ENCODE measurements at regions not wholly inside any gene's neighbourhood (a gene's known extent, or its start where the extent isn't known, plus 50 kb on each side); places are given as distances from the start of the nearest gene placed in this dataset.

DNA sequence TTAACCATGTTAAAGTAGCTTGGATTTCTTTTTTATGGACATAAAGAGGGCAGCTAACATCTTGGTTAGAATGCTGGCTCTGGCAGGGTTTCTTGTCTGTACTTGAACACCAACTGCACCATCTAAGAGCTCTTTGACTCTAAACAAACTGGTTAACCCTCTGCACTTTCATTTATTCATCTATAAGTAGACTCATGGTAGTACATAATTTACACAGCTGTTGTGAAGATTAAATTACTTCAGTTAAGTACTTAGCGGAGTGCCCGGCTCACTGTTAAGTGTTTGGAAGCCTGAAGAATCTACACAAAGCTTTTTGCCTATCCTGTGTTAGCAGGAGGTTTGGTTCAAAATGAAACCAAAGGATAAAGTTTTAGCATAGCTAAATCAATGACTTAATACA, 846.2 kb upstream of the API5 start:
- DNase-seq = no peak
- TF ChIP-seq, protein P1, sequence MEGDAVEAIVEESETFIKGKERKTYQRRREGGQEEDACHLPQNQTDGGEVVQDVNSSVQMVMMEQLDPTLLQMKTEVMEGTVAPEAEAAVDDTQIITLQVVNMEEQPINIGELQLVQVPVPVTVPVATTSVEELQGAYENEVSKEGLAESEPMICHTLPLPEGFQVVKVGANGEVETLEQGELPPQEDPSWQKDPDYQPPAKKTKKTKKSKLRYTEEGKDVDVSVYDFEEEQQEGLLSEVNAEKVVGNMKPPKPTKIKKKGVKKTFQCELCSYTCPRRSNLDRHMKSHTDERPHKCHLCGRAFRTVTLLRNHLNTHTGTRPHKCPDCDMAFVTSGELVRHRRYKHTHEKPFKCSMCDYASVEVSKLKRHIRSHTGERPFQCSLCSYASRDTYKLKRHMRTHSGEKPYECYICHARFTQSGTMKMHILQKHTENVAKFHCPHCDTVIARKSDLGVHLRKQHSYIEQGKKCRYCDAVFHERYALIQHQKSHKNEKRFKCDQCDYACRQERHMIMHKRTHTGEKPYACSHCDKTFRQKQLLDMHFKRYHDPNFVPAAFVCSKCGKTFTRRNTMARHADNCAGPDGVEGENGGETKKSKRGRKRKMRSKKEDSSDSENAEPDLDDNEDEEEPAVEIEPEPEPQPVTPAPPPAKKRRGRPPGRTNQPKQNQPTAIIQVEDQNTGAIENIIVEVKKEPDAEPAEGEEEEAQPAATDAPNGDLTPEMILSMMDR (IDR thresholded peaks at IDR 0.05; ENCODE audit: borderline replicate concordance) = no peak
- Histone ChIP-seq H3K27me3 (ENCODE audit: low read depth) (no peaks in the 10 kb centered on the region), H3K27ac (replicated peaks) (no peak overlapping the region), H3K4me1 (no peaks in the 10 kb centered on the region), H3K36me3 (no peaks in the 10 kb centered on the region), H3K4me3 (no peak overlapping the region), H3K9me3 (replicated peaks) (peaks cover under 1% of the 10 kb centered on the region)
- intact Hi-C loops (cut with micrococcal nuclease) = no loop called here

DNA sequence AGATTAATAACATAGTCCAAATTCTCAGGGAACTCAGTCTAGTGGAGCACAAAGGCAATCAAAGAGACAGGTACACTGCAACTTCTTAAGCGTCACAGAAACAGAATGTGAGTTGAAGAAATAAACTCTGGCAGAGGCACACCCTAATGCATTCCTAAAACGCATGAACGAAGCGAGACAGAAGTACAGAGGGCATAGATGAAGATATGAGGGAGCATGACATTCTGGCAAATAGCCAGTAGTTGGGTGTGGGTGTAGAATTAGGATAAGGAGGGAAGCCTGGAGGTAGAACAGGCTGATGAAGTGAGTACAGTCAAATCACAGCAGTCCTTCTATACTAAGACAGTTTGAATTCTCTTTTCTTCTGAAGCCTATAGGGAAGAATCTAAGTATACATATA, 838.7 kb upstream of the API5 start:
- intact Hi-C loops (cut with micrococcal nuclease) = no loop called here
- Histone ChIP-seq H3K36me3 (no peaks in the 10 kb centered on the region), H3K4me3 (no peak overlapping the region), H3K4me1 (no peaks in the 10 kb centered on the region), H3K27ac (replicated peaks) (no peak overlapping the region), H3K27me3 (ENCODE audit: low read depth) (no peaks in the 10 kb centered on the region), H3K9me3 (replicated peaks) (peaks cover 8% of the 10 kb centered on the region)
- TF ChIP-seq, protein P1 (IDR thresholded peaks at IDR 0.05; ENCODE audit: borderline replicate concordance) = no peak
- DNase-seq = no peak

DNA sequence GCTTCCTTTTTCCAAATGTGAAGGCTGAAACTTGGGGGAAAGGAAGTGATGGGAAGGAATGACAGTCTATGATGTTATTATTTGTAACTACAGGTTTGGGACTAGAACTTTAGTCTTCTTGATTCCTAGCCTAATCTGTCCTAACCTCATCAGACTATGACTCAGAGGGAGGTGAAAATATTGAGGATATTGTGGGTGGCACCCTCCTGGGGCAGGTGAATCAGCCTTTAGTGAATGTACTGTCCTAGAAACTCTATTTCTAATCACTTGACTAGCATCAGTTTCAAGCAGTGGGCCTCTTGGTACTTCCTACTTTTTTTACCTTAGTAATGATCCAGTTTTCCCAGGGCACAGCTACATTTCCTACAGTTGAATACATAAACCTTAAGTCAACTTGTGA, 829.0 kb upstream of the API5 start:
- Histone ChIP-seq H3K4me3 (no peak overlapping the region), H3K4me1 (no peaks in the 10 kb centered on the region)
- TF ChIP-seq, protein P1 (IDR thresholded peaks at IDR 0.05; ENCODE audit: borderline replicate concordance) = no peak

DNA sequence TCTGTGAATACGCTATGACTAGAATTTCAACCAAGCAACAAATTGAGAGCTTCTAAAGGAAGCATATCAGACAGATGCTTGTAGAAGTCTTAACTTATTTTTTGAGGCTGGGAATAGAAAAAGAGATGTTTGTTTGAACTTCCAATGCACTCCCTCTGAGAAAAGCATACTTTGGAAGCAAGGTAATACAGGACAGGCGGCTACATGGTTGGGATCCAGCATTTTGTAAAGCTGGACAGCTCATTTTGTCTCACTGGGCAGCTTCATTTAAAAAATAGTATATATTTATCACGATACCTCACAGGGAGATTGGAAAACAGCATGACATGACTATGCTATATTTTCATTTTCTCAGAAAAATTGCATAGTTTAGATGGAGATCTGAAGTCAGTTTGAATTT, 821.3 kb upstream of the API5 start:
- Histone ChIP-seq H3K9me3 (replicated peaks) (peaks cover 4% of the 10 kb centered on the region), H3K27ac (replicated peaks) (no peak overlapping the region), H3K4me3 (no peak overlapping the region), H3K27me3 (ENCODE audit: low read depth) (no peaks in the 10 kb centered on the region), H3K36me3 (no peaks in the 10 kb centered on the region), H3K4me1 (no peaks in the 10 kb centered on the region)
- no peak for DNase-seq
- TF ChIP-seq, protein P1 (IDR thresholded peaks at IDR 0.05; ENCODE audit: borderline replicate concordance) = no peak
- intact Hi-C loops (cut with micrococcal nuclease) = no loop called here

More for the DNA sequence above, 829.0 kb upstream of the API5 start:
- Histone ChIP-seq H3K27me3 (ENCODE audit: low read depth) (no peaks in the 10 kb centered on the region), H3K9me3 (replicated peaks) (peaks cover 31% of the 10 kb centered on the region), H3K27ac (replicated peaks) (no peak overlapping the region), H3K36me3 (no peaks in the 10 kb centered on the region)
- no peak for DNase-seq
- intact Hi-C loops (cut with micrococcal nuclease) = no loop called here

DNA sequence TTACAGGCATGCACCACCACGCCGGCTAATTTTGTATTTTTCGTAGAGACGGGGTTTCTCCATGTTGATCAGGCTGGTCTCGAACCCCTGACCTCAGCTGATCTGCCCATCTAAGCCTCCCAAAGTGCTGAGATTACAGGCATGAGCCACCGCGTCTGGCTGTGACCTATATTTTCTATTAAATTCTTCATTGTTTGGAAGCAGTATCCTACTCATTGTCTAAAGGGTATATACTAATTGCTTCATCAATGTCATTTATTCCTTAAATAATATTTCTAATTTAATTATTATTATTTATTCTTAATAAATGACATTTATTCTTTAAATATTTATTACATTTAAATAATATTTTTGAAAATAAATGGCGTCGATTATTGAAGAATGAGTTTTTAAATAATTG, 817.3 kb upstream of the API5 start:
- Histone ChIP-seq H3K4me1 (no peaks in the 10 kb centered on the region), H3K27me3 (ENCODE audit: low read depth) (no peaks in the 10 kb centered on the region), H3K27ac (replicated peaks) (no peak overlapping the region), H3K36me3 (no peaks in the 10 kb centered on the region), H3K9me3 (replicated peaks) (peaks cover 4% of the 10 kb centered on the region), H3K4me3 (no peak overlapping the region)
- no peak for DNase-seq
- intact Hi-C loops (cut with micrococcal nuclease) = no loop called here
- TF ChIP-seq, protein P1 (IDR thresholded peaks at IDR 0.05; ENCODE audit: borderline replicate concordance) = no peak

DNA sequence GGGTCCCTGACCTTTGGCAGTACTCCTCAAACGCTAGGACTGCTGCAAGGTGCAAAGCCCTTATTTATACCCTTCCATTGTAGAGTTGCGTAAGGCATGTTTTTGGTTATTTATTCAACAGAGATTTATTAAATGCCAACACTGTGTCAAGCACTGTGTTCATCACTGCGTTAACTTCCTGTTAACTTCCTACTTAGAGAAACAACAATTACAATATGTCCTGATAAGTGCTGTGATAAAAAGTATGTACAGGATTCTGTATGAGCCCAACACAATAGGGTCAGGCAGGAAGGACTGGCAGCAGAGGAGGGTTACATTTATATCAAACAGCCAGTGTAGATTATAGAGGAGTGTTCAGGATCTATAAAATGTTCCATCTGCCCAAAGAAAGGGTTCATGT, 812.8 kb upstream of the API5 start:
- H3K9me3 ChIP-seq (replicated peaks) = peaks cover 4% of the 10 kb centered on the region
- H3K36me3 ChIP-seq = no peaks in the 10 kb centered on the region
- H3K27me3 ChIP-seq (ENCODE audit: low read depth) = no peaks in the 10 kb centered on the region
- intact Hi-C loops (cut with micrococcal nuclease) = no loop called here
- H3K27ac ChIP-seq (replicated peaks) = no peak overlapping the region
- no peak overlapping the region for H3K4me3 ChIP-seq
- TF ChIP-seq, protein P1 (IDR thresholded peaks at IDR 0.05; ENCODE audit: borderline replicate concordance) = no peak
- no peak for DNase-seq
- no peaks in the 10 kb centered on the region for H3K4me1 ChIP-seq
